ENCODE measurements at regions not wholly inside any gene's neighbourhood (a gene's known extent, or its start where the extent isn't known, plus 50 kb on each side); places are given as distances from the start of the nearest gene placed in this dataset.
"Not testable (repeated sequence)": the region's sequence is repeated elsewhere in the genome, so short reads cannot be mapped to it uniquely, and the experiment has no call there.

DNA sequence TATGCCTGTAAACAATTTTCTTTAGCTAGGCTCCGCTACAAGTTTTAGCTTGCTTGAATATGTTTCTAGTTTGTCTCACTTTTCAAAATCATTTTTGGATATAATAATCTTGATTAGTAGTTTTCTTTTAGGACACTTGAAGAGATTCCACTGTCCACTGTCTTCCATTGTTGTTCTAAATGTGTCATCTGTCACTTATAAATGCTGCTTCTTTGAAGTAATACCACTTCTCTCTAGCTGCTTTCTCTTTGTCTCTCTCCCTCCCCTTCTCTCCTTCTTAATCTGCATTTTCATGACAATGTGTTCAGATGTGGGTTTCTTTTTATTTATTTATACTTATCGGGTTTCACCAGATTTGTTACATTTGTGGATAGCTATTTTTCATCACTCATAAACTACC, 73.7 kb upstream of the DPP10 start:
- Histone ChIP-seq H3K27me3 (ENCODE audit: low read depth, low read length) (no peaks in the 10 kb centered on the region), H3K4me2 (ENCODE audit: low read length) (no peak overlapping the region), H2AFZ (ENCODE audit: low read depth, low read length) (no peak overlapping the region), H3K36me3 (replicated peaks; ENCODE audit: low read depth, low read length) (no peaks in the 10 kb centered on the region), H3K27ac (ENCODE audit: low read length) (no peak overlapping the region), H4K20me1 (ENCODE audit: insufficient read depth, low read length) (no peaks in the 10 kb centered on the region), H3K79me2 (ENCODE audit: low read length) (no peaks in the 10 kb centered on the region), H3K9me3 (ENCODE audit: insufficient read depth, low read length) (no peaks in the 10 kb centered on the region), H3K4me3 (ENCODE audit: low read length) (no peak overlapping the region), H3K4me1 (ENCODE audit: low read length) (no peaks in the 10 kb centered on the region), H3K9ac (ENCODE audit: low read length) (no peak overlapping the region)
- TF ChIP-seq, protein P1, sequence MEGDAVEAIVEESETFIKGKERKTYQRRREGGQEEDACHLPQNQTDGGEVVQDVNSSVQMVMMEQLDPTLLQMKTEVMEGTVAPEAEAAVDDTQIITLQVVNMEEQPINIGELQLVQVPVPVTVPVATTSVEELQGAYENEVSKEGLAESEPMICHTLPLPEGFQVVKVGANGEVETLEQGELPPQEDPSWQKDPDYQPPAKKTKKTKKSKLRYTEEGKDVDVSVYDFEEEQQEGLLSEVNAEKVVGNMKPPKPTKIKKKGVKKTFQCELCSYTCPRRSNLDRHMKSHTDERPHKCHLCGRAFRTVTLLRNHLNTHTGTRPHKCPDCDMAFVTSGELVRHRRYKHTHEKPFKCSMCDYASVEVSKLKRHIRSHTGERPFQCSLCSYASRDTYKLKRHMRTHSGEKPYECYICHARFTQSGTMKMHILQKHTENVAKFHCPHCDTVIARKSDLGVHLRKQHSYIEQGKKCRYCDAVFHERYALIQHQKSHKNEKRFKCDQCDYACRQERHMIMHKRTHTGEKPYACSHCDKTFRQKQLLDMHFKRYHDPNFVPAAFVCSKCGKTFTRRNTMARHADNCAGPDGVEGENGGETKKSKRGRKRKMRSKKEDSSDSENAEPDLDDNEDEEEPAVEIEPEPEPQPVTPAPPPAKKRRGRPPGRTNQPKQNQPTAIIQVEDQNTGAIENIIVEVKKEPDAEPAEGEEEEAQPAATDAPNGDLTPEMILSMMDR (IDR thresholded peaks at IDR 0.05; ENCODE audit: low read depth, low read length), result no peak
- no peak for TF ChIP-seq EZH2phosphoT487 (IDR thresholded peaks at IDR 0.05; ENCODE audit: low read depth)

DNA sequence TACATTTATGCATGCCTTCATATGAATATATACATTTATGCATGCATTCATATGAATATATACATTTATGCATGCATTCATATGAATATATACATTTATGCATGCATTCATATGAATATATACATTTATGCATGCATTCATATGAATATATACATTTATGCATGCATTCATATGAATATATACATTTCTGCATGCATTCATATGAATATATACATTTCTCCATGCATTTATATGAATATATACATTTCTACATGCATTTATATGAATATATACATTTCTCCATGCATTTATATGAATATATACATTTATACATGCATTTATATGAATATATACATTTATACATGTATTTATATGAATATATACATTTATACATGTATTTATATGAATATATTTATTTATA, 70.7 kb upstream of the DPP10 start:
- not testable (repeated sequence) for H3K36me3 ChIP-seq (replicated peaks; ENCODE audit: low read depth, low read length); H2AFZ ChIP-seq (ENCODE audit: low read depth, low read length); H3K27ac ChIP-seq (ENCODE audit: low read length)

DNA sequence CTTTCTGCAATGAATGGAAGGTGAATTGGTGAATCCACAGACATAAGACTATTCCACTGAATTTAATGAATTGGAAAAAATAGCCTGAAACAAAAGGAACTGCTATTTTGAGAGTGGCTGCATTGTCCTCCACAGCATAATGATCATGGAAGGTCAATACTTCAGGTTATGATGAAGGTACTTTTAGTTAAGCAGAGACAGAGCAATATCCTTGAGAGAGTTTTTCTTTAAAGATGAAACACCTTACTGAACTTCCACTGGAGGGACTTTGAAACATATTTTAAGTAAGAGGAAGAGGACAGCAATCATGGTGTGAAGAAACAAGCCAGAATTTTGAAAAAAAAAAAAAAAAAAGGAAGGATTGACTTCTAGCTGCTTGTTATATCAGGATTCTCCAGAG, 68.8 kb upstream of the DPP10 start:
- Histone ChIP-seq H3K9ac (ENCODE audit: low read length) (no peak overlapping the region), H3K4me3 (ENCODE audit: low read length) (no peak overlapping the region), H3K4me1 (ENCODE audit: low read length) (no peaks in the 10 kb centered on the region), H3K9me3 (ENCODE audit: insufficient read depth, low read length) (no peaks in the 10 kb centered on the region), H4K20me1 (ENCODE audit: insufficient read depth, low read length) (no peaks in the 10 kb centered on the region), H3K36me3 (replicated peaks; ENCODE audit: low read depth, low read length) (no peaks in the 10 kb centered on the region), H2AFZ (ENCODE audit: low read depth, low read length) (no peak overlapping the region), H3K4me2 (ENCODE audit: low read length) (no peak overlapping the region), H3K79me2 (ENCODE audit: low read length) (no peaks in the 10 kb centered on the region), H3K27ac (ENCODE audit: low read length) (no peak overlapping the region), H3K27me3 (ENCODE audit: low read depth, low read length) (no peaks in the 10 kb centered on the region)
- TF ChIP-seq EZH2phosphoT487 (IDR thresholded peaks at IDR 0.05; ENCODE audit: low read depth), result no peak
- TF ChIP-seq, protein P1 (IDR thresholded peaks at IDR 0.05; ENCODE audit: low read depth, low read length), result no peak

More for the DNA sequence above, 70.7 kb upstream of the DPP10 start:
- H3K27me3 ChIP-seq (ENCODE audit: low read depth, low read length); H3K4me1 ChIP-seq (ENCODE audit: low read length); H3K9me3 ChIP-seq (ENCODE audit: insufficient read depth, low read length); H4K20me1 ChIP-seq (ENCODE audit: insufficient read depth, low read length); H3K4me2 ChIP-seq (ENCODE audit: low read length); H3K79me2 ChIP-seq (ENCODE audit: low read length); H3K4me3 ChIP-seq (ENCODE audit: low read length); H3K9ac ChIP-seq (ENCODE audit: low read length): not testable (repeated sequence)

DNA sequence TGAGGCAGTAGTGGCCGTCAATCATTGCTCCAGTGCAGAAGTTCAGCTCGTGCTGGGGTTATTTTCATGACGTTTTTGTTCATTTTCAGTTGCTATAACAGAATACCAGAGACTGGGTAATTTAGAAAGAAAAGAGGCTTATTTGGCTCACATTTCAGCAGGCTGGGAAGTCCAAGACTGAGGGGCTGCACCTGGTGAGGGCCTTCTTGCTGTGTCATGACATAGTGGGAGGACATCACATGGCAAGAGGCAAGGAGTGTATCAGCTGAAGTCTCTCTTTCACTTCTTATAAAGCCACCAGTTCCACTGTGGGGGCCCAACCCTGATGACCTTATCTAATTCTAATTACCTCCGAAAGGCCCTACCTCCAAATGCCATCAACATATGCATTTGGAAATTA, 58.0 kb upstream of the DPP10 start:
- no peaks in the 10 kb centered on the region for H3K79me2 ChIP-seq (ENCODE audit: low read length)
- no peak overlapping the region for H3K4me2 ChIP-seq (ENCODE audit: low read length)
- H3K27me3 ChIP-seq (ENCODE audit: low read depth, low read length), result no peaks in the 10 kb centered on the region
- H3K27ac ChIP-seq (ENCODE audit: low read length), result no peak overlapping the region
- no peaks in the 10 kb centered on the region for H3K36me3 ChIP-seq (replicated peaks; ENCODE audit: low read depth, low read length)
- TF ChIP-seq, protein P1 (IDR thresholded peaks at IDR 0.05; ENCODE audit: low read depth, low read length), result no peak
- TF ChIP-seq EZH2phosphoT487 (IDR thresholded peaks at IDR 0.05; ENCODE audit: low read depth), result no peak
- no peaks in the 10 kb centered on the region for H3K4me1 ChIP-seq (ENCODE audit: low read length)
- H3K9ac ChIP-seq (ENCODE audit: low read length), result no peak overlapping the region
- H3K4me3 ChIP-seq (ENCODE audit: low read length), result no peak overlapping the region
- no peaks in the 10 kb centered on the region for H4K20me1 ChIP-seq (ENCODE audit: insufficient read depth, low read length)
- H2AFZ ChIP-seq (ENCODE audit: low read depth, low read length), result no peak overlapping the region
- no peaks in the 10 kb centered on the region for H3K9me3 ChIP-seq (ENCODE audit: insufficient read depth, low read length)

DNA sequence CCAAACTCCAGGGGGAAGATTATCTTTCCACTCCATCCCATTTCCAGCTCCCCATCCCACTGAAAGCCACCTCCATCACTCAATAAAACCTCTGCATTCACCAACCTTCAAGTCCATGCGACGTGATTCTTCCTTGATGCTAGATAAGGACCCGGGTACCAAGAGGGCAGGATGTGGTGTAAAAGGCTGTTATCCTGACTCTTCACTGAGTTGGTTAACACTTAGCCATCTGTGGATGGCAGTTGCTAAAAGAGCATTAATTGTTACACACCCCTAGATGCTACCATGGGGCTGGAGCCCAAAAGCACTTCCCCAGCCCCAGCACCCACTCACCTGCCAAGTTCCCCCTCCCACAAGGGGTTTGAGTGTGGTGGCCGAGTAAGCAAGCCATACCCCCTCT, 53.4 kb upstream of the DPP10 start:
- Histone ChIP-seq H3K27ac (ENCODE audit: low read length) (no peak overlapping the region), H3K4me2 (ENCODE audit: low read length) (no peak overlapping the region), H4K20me1 (ENCODE audit: insufficient read depth, low read length) (no peaks in the 10 kb centered on the region), H3K4me1 (ENCODE audit: low read length) (no peaks in the 10 kb centered on the region), H3K9ac (ENCODE audit: low read length) (no peak overlapping the region), H3K27me3 (ENCODE audit: low read depth, low read length) (no peaks in the 10 kb centered on the region), H2AFZ (ENCODE audit: low read depth, low read length) (no peak overlapping the region), H3K79me2 (ENCODE audit: low read length) (no peaks in the 10 kb centered on the region), H3K4me3 (ENCODE audit: low read length) (no peak overlapping the region), H3K36me3 (replicated peaks; ENCODE audit: low read depth, low read length) (no peaks in the 10 kb centered on the region), H3K9me3 (ENCODE audit: insufficient read depth, low read length) (no peaks in the 10 kb centered on the region)
- TF ChIP-seq, protein P1 (IDR thresholded peaks at IDR 0.05; ENCODE audit: low read depth, low read length), result no peak
- TF ChIP-seq EZH2phosphoT487 (IDR thresholded peaks at IDR 0.05; ENCODE audit: low read depth), result no peak

Measured in OCI-LY3 (cell line).